Immature natural killer cell (primary cell): ENCODE measurements at regions not wholly inside any gene's neighbourhood (a gene's known extent, or its start where the extent isn't known, plus 50 kb on each side); places are given as distances from the start of the nearest gene placed in this dataset.
"Not testable (repeated sequence)": the region's sequence is repeated elsewhere in the genome, so short reads cannot be mapped to it uniquely, and the experiment has no call there.

Source experiments
- DNase-seq, 3 donors: peaks; one replicate each; pipeline ENCODE4 v3.0.0; 2022; ENCODE audit warnings: mixed read lengths in 1 of 3
- H3K27ac Mint-ChIP-seq, 6 donors: one replicate each; pipeline ENCODE4 v1.8.0; 2020; ENCODE audit warnings: mixed read lengths in 6 of 6, mild to moderate bottlenecking in 5 of 6, inconsistent platforms in 4 of 6, moderate library complexity in 3 of 6
- H3K27me3 Mint-ChIP-seq, 3 donors: one replicate each; pipeline ENCODE4 v1.8.0; 2020 to 2021; ENCODE audit warnings: low read depth in 3 of 3, mild to moderate bottlenecking in 3 of 3, mixed read lengths in 3 of 3, moderate library complexity in 3 of 3, inconsistent platforms in 1 of 3
- H3K36me3 Mint-ChIP-seq, 3 donors: one replicate each; pipeline ENCODE4 v1.8.0; 2020; ENCODE audit warnings: mixed read lengths in 3 of 3, inconsistent platforms in 2 of 3, mild to moderate bottlenecking in 2 of 3
- H3K4me1 Mint-ChIP-seq, 2 donors: one replicate each; pipeline ENCODE4 v1.8.0; 2020; ENCODE audit warnings: inconsistent platforms in 2 of 2, mild to moderate bottlenecking in 2 of 2, mixed read lengths in 2 of 2, moderate library complexity in 1 of 2
- H3K4me3 Mint-ChIP-seq, 5 donors: one replicate each; pipeline ENCODE4 v1.8.0; 2020; ENCODE audit warnings: mild to moderate bottlenecking in 5 of 5, mixed read lengths in 5 of 5, inconsistent platforms in 3 of 5, moderate library complexity in 3 of 5
- H3K9me3 Mint-ChIP-seq, 6 donors: one replicate each; pipeline ENCODE4 v1.8.0; 2020; ENCODE audit warnings: mild to moderate bottlenecking in 6 of 6, mixed read lengths in 6 of 6, inconsistent platforms in 4 of 6, moderate library complexity in 3 of 6

GRCh38 chr6:106790935-106791334, 161.6 kb downstream of the QRSL1 start:
- H3K4me3 Mint-ChIP-seq: no peak overlapping the region
- H3K36me3 Mint-ChIP-seq: no peaks in the 10 kb centered on the region
- no peak overlapping the region for H3K27ac Mint-ChIP-seq
- no peaks in the 10 kb centered on the region for H3K4me1 Mint-ChIP-seq
- DNase-seq: no peak
- no peaks in the 10 kb centered on the region for H3K9me3 Mint-ChIP-seq
- peaks cover 0 to 13% (median 5%) of the 10 kb centered on the region in 3 donors for H3K27me3 Mint-ChIP-seq

GRCh38 chr6:106790149-106790770, 160.9 kb downstream of the QRSL1 start:
- DNase-seq: no peak
- Mint-ChIP-seq H3K27ac (no peak overlapping the region), H3K36me3 (no peaks in the 10 kb centered on the region), H3K9me3 (no peaks in the 10 kb centered on the region), H3K4me3 (no peak overlapping the region), H3K27me3 (peaks cover 0 to 16% (median 2%) of the 10 kb centered on the region in 3 donors), H3K4me1 (no peaks in the 10 kb centered on the region)

GRCh38 chr6:106789428-106790148, 160.2 kb downstream of the QRSL1 start:
- Mint-ChIP-seq H3K27ac (no peak overlapping the region), H3K4me1 (no peaks in the 10 kb centered on the region)

GRCh38 chr6:106788761-106789160, 159.4 kb downstream of the QRSL1 start:
- Mint-ChIP-seq H3K4me3 (no peak overlapping the region), H3K36me3 (no peaks in the 10 kb centered on the region), H3K9me3 (no peaks in the 10 kb centered on the region), H3K27ac (no peak overlapping the region), H3K27me3 (peaks cover 0 to 14% (median 4%) of the 10 kb centered on the region in 3 donors), H3K4me1 (no peaks in the 10 kb centered on the region)
- no peak for DNase-seq

More at GRCh38 chr6:106789428-106790148, 160.2 kb downstream of the QRSL1 start:
- peaks cover 0 to 14% (median 4%) of the 10 kb centered on the region in 3 donors for H3K27me3 Mint-ChIP-seq
- no peak overlapping the region for H3K4me3 Mint-ChIP-seq
- H3K36me3 Mint-ChIP-seq: no peaks in the 10 kb centered on the region
- no peak for DNase-seq
- H3K9me3 Mint-ChIP-seq: no peaks in the 10 kb centered on the region

- Mint-ChIP-seq H3K4me1 (no peaks in the 10 kb centered on the region), H3K36me3 (no peaks in the 10 kb centered on the region), H3K9me3 (no peaks in the 10 kb centered on the region), H3K27ac (no peak overlapping the region), H3K4me3 (no peak overlapping the region), H3K27me3 (peaks cover 0 to 10% (median 2%) of the 10 kb centered on the region in 3 donors)
- DNase-seq: no peak
Measured at GRCh38 chr6:106787327-106788196, 158.2 kb downstream of the QRSL1 start.

GRCh38 chr6:106785298-106785697, 155.9 kb downstream of the QRSL1 start:
- H3K36me3 Mint-ChIP-seq: no peaks in the 10 kb centered on the region
- no peaks in the 10 kb centered on the region for H3K4me1 Mint-ChIP-seq
- H3K4me3 Mint-ChIP-seq: no peak overlapping the region
- DNase-seq: no peak
- peaks cover 0 to 9% (median 2%) of the 10 kb centered on the region in 3 donors for H3K27me3 Mint-ChIP-seq
- no peak overlapping the region for H3K27ac Mint-ChIP-seq
- no peaks in the 10 kb centered on the region for H3K9me3 Mint-ChIP-seq

GRCh38 chr6:106783640-106784566, 154.5 kb downstream of the QRSL1 start:
- Mint-ChIP-seq H3K27me3 (peaks cover 0 to 9% (median 2%) of the 10 kb centered on the region in 3 donors), H3K36me3 (no peaks in the 10 kb centered on the region), H3K9me3 (peaks cover 0 to 5% (median 0%) of the 10 kb centered on the region in 6 donors), H3K27ac (no peak overlapping the region), H3K4me3 (no peak overlapping the region), H3K4me1 (no peaks in the 10 kb centered on the region)
- no peak for DNase-seq

- Mint-ChIP-seq H3K4me1 (no peaks in the 10 kb centered on the region), H3K4me3 (no peak overlapping the region), H3K27me3 (peaks cover 0 to 5% (median 4%) of the 10 kb centered on the region in 3 donors), H3K36me3 (no peaks in the 10 kb centered on the region), H3K9me3 (peaks cover 0 to 5% (median 0%) of the 10 kb centered on the region in 6 donors), H3K27ac (no peak overlapping the region)
- DNase-seq: no peak
Measured at GRCh38 chr6:106782536-106783285, 153.3 kb downstream of the QRSL1 start.

GRCh38 chr6:106779552-106779951, 150.2 kb downstream of the QRSL1 start:
- DNase-seq, H3K4me3 Mint-ChIP-seq, H3K36me3 Mint-ChIP-seq, H3K9me3 Mint-ChIP-seq, H3K27me3 Mint-ChIP-seq, H3K4me1 Mint-ChIP-seq, H3K27ac Mint-ChIP-seq: not testable (repeated sequence)

GRCh38 chr6:106778943-106779342, 149.6 kb downstream of the QRSL1 start:
- Mint-ChIP-seq H3K36me3 (no peaks in the 10 kb centered on the region), H3K9me3 (peaks cover 0 to 5% (median 0%) of the 10 kb centered on the region in 6 donors), H3K4me1 (no peaks in the 10 kb centered on the region), H3K4me3 (no peak overlapping the region), H3K27ac (no peak overlapping the region), H3K27me3 (peaks cover 0 to 6% (median 0%) of the 10 kb centered on the region in 3 donors)
- DNase-seq: no peak

- no peaks in the 10 kb centered on the region for H3K36me3 Mint-ChIP-seq
- peaks cover 4 to 13% (median 4%) of the 10 kb centered on the region in 3 donors for H3K27me3 Mint-ChIP-seq
- no peaks in the 10 kb centered on the region for H3K4me1 Mint-ChIP-seq
- no peak overlapping the region for H3K27ac Mint-ChIP-seq
- no peak overlapping the region for H3K4me3 Mint-ChIP-seq
- DNase-seq: no peak
- H3K9me3 Mint-ChIP-seq: peaks cover 0 to 7% (median 5%) of the 10 kb centered on the region in 6 donors
Measured at GRCh38 chr6:106773996-106774629, 144.7 kb downstream of the QRSL1 start.

GRCh38 chr6:106773522-106773921, 144.1 kb downstream of the QRSL1 start:
- Mint-ChIP-seq H3K27ac (no peak overlapping the region), H3K27me3 (peaks cover 4 to 11% (median 4%) of the 10 kb centered on the region in 3 donors), H3K4me1 (no peaks in the 10 kb centered on the region), H3K4me3 (no peak overlapping the region), H3K36me3 (no peaks in the 10 kb centered on the region), H3K9me3 (peaks cover 0 to 8% (median 6%) of the 10 kb centered on the region in 6 donors)
- no peak for DNase-seq
